ENCODE measurements at regions not wholly inside any gene's neighbourhood (a gene's known extent, or its start where the extent isn't known, plus 50 kb on each side); places are given as distances from the start of the nearest gene placed in this dataset.

GRCh38 chr18:22701795-22702194 is 231.3 kb upstream of the RBBP8 start:
- TF ChIP-seq POLR2A (IDR thresholded peaks at IDR 0.05) (no peak), CTCF (IDR thresholded peaks at IDR 0.05) (no peak)

Measured in lower leg skin (tissue), 3 donors.